DND-41 (cell line): ENCODE measurements at regions not wholly inside any gene's neighbourhood (a gene's known extent, or its start where the extent isn't known, plus 50 kb on each side); places are given as distances from the start of the nearest gene placed in this dataset.
"Not testable (repeated sequence)": the region's sequence is repeated elsewhere in the genome, so short reads cannot be mapped to it uniquely, and the experiment has no call there.

Experiments
- EZH2 ChIP-seq: IDR thresholded peaks from 3 replicates; pipeline ENCODE4 v1.6.1; 2012; ENCODE audit warnings: borderline replicate concordance, low read depth, mild to moderate bottlenecking, moderate library complexity, low read length, inconsistent platforms; ENCODE audit not compliant: severe bottlenecking
- TF ChIP-seq, protein P1 (sequence below): IDR thresholded peaks from 2 replicates; pipeline ENCODE4 v1.5.1; 2012; ENCODE audit warnings: borderline replicate concordance, low read length, moderate library complexity, mild to moderate bottlenecking; ENCODE audit not compliant: poor library complexity, severe bottlenecking; ENCODE audit errors: extremely low read depth

DNA sequence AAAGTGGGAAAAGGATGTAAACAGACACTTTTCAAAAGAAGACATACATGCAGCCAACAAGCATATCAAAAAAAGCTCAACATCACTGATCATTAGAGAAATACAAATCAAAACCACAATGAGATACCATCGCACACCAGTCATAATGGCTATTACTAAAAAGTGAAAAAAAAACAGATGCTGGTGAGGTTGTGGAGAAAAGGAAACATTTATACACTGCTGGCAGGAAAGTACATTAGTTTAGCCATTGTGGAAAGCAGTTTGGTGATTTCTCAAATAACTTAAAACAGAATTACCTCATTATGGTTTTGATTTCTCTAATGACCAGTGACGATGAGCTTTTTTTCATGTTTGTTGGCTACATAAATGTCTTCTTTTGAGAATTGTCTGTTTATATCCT is 315.9 kb downstream of the SUCLA2 start:
- TF ChIP-seq, protein P1, sequence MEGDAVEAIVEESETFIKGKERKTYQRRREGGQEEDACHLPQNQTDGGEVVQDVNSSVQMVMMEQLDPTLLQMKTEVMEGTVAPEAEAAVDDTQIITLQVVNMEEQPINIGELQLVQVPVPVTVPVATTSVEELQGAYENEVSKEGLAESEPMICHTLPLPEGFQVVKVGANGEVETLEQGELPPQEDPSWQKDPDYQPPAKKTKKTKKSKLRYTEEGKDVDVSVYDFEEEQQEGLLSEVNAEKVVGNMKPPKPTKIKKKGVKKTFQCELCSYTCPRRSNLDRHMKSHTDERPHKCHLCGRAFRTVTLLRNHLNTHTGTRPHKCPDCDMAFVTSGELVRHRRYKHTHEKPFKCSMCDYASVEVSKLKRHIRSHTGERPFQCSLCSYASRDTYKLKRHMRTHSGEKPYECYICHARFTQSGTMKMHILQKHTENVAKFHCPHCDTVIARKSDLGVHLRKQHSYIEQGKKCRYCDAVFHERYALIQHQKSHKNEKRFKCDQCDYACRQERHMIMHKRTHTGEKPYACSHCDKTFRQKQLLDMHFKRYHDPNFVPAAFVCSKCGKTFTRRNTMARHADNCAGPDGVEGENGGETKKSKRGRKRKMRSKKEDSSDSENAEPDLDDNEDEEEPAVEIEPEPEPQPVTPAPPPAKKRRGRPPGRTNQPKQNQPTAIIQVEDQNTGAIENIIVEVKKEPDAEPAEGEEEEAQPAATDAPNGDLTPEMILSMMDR = not testable (repeated sequence)
- not testable (repeated sequence) for TF ChIP-seq EZH2
